Mammary epithelial cell (primary cell): ENCODE measurements at regions not wholly inside any gene's neighbourhood (a gene's known extent, or its start where the extent isn't known, plus 50 kb on each side); places are given as distances from the start of the nearest gene placed in this dataset.

Source experiments
- CTCF ChIP-seq, 2 donors: IDR thresholded peaks in 1 of 2; conservative IDR thresholded peaks in 1 of 2; 2 replicates each; pipeline ENCODE4 v1.5.1; 2011 to 2012; ENCODE audit warnings: inconsistent platforms in 2 of 2, low read length in 2 of 2, mild to moderate bottlenecking in 2 of 2, control low read depth in 1 of 2, low read depth in 1 of 2; ENCODE audit not compliant: insufficient read depth in 1 of 2; ENCODE audit errors: extremely low read depth in 1 of 2
- EZH2 ChIP-seq: IDR thresholded peaks from 2 replicates; pipeline ENCODE4 v1.6.1; 2012; ENCODE audit warnings: low read length, inconsistent platforms, borderline replicate concordance

GRCh38 chr3:168976969-168977368 lies 686.5 kb downstream of the MECOM start:
- TF ChIP-seq CTCF (conservative IDR thresholded peaks at IDR 0.05 in 1 of 2, IDR thresholded peaks at IDR 0.05 in 1 of 2; ENCODE audit: extremely low read depth in 1 of 2, insufficient read depth in 1 of 2, low read depth in 1 of 2, low read length in 2 of 2) (no peak), EZH2 (no peak)
